Testis (tissue), 2 donors: ENCODE measurements at regions not wholly inside any gene's neighbourhood (a gene's known extent, or its start where the extent isn't known, plus 50 kb on each side); places are given as distances from the start of the nearest gene placed in this dataset.

Experiments
- DNase-seq: peaks from one replicate; pipeline ENCODE4 v3.0.0-alpha.2; 2019
- H3K27ac ChIP-seq, 2 donors: fragments of 200-600 bp; sonication (generic); one replicate each; pipeline ENCODE4 v1.5.1; 2019
- H3K27me3 ChIP-seq: fragments of 200-600 bp; sonication (generic); one replicate; pipeline ENCODE4 v1.5.1; 2019
- H3K36me3 ChIP-seq: fragments of 200-600 bp; sonication (generic); one replicate; pipeline ENCODE4 v1.5.1; 2017; ENCODE audit warnings: low read depth; ENCODE audit errors: missing control alignments
- H3K4me1 ChIP-seq: fragments of 200-600 bp; sonication (generic); one replicate; pipeline ENCODE4 v1.5.1; 2019
- H3K4me3 ChIP-seq, 2 donors: fragments of 200-600 bp; sonication (generic); one replicate each; pipeline ENCODE4 v1.5.1; 2017 to 2019
- H3K9me3 ChIP-seq: fragments of 200-600 bp; sonication (generic); one replicate; pipeline ENCODE4 v1.5.1; 2017
- CTCF ChIP-seq, 3 experiments: fragments of 450-650 bp in 2 of 3; fragments of 200-600 bp in 1 of 3; sonication (generic) in 1 of 3; IDR thresholded peaks; one replicate each; pipeline ENCODE4 v1.5.1; 2016 to 2019; ENCODE audit warnings: antibody characterized with exemption in 3 of 3, mild to moderate bottlenecking in 2 of 3, moderate library complexity in 1 of 3
- POLR2A ChIP-seq: fragments of 450-650 bp; IDR thresholded peaks from one replicate; pipeline ENCODE4 v1.6.1; 2017; ENCODE audit warnings: antibody characterized with exemption, mild to moderate bottlenecking, moderate library complexity
- WGBS, 2 donors: methylation state at CpG; one replicate each; pipeline ENCODE4 v1.1.5; 2018; 5-methylcytosine and 5-hydroxymethylcytosine counted together
- intact Hi-C: fragments of 100-400 bp; cut with DNase I; formaldehyde crosslinking; loops from one replicate; pipeline ENCODE4 v1.15.1; 2023; ENCODE audit warnings: low total_unique reads

DNA sequence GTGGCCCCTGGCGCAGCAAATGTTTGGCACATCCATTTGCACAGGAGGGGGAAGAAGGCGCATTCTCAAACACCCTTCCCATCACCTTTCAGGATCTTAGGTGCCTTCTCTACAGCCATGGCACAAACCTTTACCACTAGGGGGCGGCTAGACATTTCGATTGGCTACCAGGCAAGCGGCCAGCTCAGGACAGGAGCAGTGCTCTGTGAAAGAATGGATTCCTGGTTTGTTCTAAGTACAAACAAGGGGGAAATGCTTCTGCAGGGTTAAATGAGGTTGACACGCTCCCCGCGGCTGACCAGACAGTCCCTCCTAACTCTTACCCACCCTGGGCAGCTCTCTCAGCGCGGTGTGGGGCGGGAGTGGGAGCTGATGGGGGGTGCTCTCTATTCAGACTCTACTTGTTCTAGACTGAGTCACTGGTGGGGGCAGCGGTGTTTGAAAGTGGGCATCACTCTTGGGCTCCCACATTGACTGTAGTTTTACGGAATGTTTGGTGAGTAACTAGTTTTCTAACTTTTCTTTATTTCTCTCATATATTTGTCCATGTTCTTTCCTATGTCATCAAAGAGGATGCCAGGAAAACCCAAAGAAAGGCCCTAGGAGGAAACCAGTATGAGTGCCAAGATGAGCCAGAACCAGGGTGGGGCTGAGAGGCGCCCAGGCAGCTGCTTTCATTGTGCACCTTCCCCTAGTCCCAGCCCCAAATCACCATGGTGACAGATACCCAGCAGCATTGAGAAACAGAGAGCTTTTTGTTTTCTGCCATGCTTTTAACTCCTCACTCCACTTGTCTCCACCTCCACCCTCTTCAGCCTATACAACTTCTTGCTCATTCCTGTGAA is 61.4 kb upstream of the GPR158 start:
- intact Hi-C loops: no loop called here
- peak; percentile 93 for DNase-seq
- no peaks in the 10 kb centered on the region for H3K27me3 ChIP-seq
- no peaks in the 10 kb centered on the region for H3K9me3 ChIP-seq
- TF ChIP-seq POLR2A (no peak), CTCF (IDR thresholded peaks at IDR 0.05) (peak; percentile 36 to 76 (median 59))
- H3K4me3 ChIP-seq: no peak overlapping the region
- 14 to 21% methylated on average over 13 to 14 of the region's 14 CpGs for WGBS, 2 donors
- H3K4me1 ChIP-seq: no peaks in the 10 kb centered on the region
- H3K27ac ChIP-seq: no peak overlapping the region
- no peaks in the 10 kb centered on the region for H3K36me3 ChIP-seq

DNA sequence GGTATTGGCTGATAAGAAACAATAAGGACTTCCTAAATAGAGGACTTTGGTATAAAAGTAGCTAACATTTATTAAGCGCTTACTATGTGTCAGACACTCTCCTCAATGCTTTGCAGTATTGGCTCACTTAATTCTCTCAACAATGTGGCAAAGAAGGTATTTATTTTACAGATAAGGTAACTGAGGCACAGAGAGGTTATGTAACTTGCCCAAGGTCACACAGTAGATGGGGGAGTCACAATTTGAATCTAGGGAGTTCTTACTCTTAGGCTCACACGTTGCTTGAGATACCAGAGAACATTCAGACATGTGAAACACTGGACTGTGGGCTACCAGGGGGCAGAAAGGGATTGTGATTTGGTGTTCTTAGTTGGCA is 60.8 kb upstream of the GPR158 start:
- Histone ChIP-seq H3K27me3 (no peaks in the 10 kb centered on the region), H3K4me3 (no peak overlapping the region), H3K9me3 (no peaks in the 10 kb centered on the region), H3K4me1 (no peaks in the 10 kb centered on the region), H3K36me3 (no peaks in the 10 kb centered on the region), H3K27ac (no peak overlapping the region)
- TF ChIP-seq POLR2A: no peak
- TF ChIP-seq CTCF (IDR thresholded peaks at IDR 0.05): no peak
- intact Hi-C loops: no loop called here
- 79 to 92% methylated on average over 2 of the region's 2 CpGs for WGBS, 2 donors
- DNase-seq: no peak

DNA sequence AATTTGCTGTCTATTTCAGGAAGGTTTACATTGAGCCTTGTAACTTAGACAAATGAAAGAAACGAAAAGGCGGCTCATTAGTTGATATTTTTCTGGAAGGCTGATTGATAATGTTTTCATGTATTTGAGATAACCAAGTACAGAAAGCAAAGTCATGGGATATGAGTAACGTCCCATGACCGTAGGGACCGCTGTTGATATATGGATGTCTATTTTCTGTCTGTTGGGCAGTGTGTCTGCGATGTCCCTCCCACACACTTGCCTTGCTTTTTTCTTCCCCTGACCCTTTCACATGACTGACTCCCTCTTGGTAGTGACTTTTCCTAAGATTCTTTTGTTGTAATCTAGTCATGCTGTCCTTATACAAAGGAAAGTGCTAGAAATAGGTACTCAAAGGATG is 57.0 kb upstream of the GPR158 start:
- WGBS, 2 donors: 51 to 58% methylated on average over 6 of the region's 6 CpGs
- DNase-seq: no peak

DNA sequence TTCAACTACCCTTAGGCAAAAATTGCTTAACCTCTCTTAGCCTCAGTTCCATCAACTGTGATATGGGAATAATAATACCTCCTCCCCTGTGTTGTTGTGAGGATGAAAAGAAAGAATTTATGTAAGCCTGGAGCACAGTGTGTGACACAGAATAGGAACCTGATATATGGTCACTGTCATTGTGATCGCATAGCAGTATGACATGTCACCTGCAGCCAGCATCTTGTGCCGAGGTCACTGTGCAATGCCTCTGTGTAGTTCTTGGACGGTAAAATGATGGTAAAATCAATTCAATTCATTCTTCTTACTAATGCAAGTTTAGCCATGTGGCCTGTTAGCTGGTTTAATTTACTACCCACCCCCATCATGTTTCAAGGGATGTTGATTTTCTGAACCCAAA is 54.6 kb upstream of the GPR158 start:
- Histone ChIP-seq H3K9me3 (no peaks in the 10 kb centered on the region), H3K4me3 (no peak overlapping the region), H3K4me1 (no peaks in the 10 kb centered on the region), H3K36me3 (no peaks in the 10 kb centered on the region), H3K27me3 (no peaks in the 10 kb centered on the region), H3K27ac (no peak overlapping the region)
- 94 to 95% methylated on average over 3 of the region's 3 CpGs for WGBS, 2 donors
- no peak for DNase-seq
- intact Hi-C loops: no loop called here
- no peak for TF ChIP-seq POLR2A
- no peak for TF ChIP-seq CTCF (IDR thresholded peaks at IDR 0.05)

More for the DNA sequence above, 57.0 kb upstream of the GPR158 start:
- H3K36me3 ChIP-seq: no peaks in the 10 kb centered on the region
- no peaks in the 10 kb centered on the region for H3K9me3 ChIP-seq
- TF ChIP-seq POLR2A (no peak), CTCF (IDR thresholded peaks at IDR 0.05) (no peak)
- no peak overlapping the region for H3K4me3 ChIP-seq
- intact Hi-C loops: no loop called here
- no peaks in the 10 kb centered on the region for H3K27me3 ChIP-seq
- H3K27ac ChIP-seq: no peak overlapping the region
- H3K4me1 ChIP-seq: no peaks in the 10 kb centered on the region
